Breast epithelium (tissue), 4 donors: ENCODE measurements at regions not wholly inside any gene's neighbourhood (a gene's known extent, or its start where the extent isn't known, plus 50 kb on each side); places are given as distances from the start of the nearest gene placed in this dataset.

ENCODE experiments used
- DNase-seq, 2 donors: peaks; one replicate each; pipeline ENCODE4 v3.0.0-alpha.2; 2019; ENCODE audit warnings: low spot score in 2 of 2
- H3K27ac ChIP-seq, 2 donors: fragments of 200-600 bp; sonication (generic) in 1 of 2; one replicate each; pipeline ENCODE4 v1.5.1; 2016 to 2019; ENCODE audit warnings: mild to moderate bottlenecking in 1 of 2
- H3K27me3 ChIP-seq, 2 donors: fragments of 200-600 bp; sonication (generic) in 1 of 2; one replicate each; pipeline versions ENCODE4 v1.5.1 to v1.6.0; 2017 to 2019; ENCODE audit warnings: control low read depth in 1 of 2, mild to moderate bottlenecking in 1 of 2
- H3K36me3 ChIP-seq: fragments of 200-600 bp; one replicate; pipeline ENCODE4 v1.5.1; 2019
- H3K4me1 ChIP-seq, 2 donors: fragments of 200-600 bp; sonication (generic); one replicate each; pipeline ENCODE4 v1.5.1; 2016 to 2019; ENCODE audit warnings: control low read depth in 1 of 2
- H3K4me3 ChIP-seq, 3 donors: fragments of 200-600 bp; sonication (generic); 1 replicate in 2 of 3; 2 replicates in 1 of 3; pipeline ENCODE4 v1.5.1; 2016 to 2019; ENCODE audit warnings: mild to moderate bottlenecking in 3 of 3, moderate library complexity in 2 of 3
- H3K9me3 ChIP-seq, 2 donors: fragments of 200-600 bp; sonication (generic) in 1 of 2; one replicate each; pipeline ENCODE4 v1.5.1; 2016 to 2019; ENCODE audit warnings: control low read depth in 1 of 2
- POLR2A ChIP-seq: fragments of 450-650 bp; IDR thresholded peaks from one replicate; pipeline ENCODE4 v1.6.1; 2016; ENCODE audit warnings: antibody characterized with exemption, mild to moderate bottlenecking, moderate library complexity
- POLR2AphosphoS5 ChIP-seq, 3 donors: sonication (generic); formaldehyde crosslinking; IDR thresholded peaks; one replicate each; pipeline ENCODE4 v1.6.1; 2017; ENCODE audit warnings: antibody characterized with exemption in 3 of 3
- intact Hi-C: fragments of 100-400 bp; cut with DNase I; formaldehyde crosslinking; loops from one replicate; pipeline ENCODE4 v1.15.1; 2023; ENCODE audit warnings: low total_unique reads
- TF ChIP-seq, protein P1 (sequence below), 3 donors: fragments of 450-650 bp; IDR thresholded peaks; one replicate each; pipeline ENCODE4 v1.5.1; 2016 to 2017; ENCODE audit warnings: antibody characterized with exemption in 3 of 3, mild to moderate bottlenecking in 3 of 3, moderate library complexity in 3 of 3

DNA sequence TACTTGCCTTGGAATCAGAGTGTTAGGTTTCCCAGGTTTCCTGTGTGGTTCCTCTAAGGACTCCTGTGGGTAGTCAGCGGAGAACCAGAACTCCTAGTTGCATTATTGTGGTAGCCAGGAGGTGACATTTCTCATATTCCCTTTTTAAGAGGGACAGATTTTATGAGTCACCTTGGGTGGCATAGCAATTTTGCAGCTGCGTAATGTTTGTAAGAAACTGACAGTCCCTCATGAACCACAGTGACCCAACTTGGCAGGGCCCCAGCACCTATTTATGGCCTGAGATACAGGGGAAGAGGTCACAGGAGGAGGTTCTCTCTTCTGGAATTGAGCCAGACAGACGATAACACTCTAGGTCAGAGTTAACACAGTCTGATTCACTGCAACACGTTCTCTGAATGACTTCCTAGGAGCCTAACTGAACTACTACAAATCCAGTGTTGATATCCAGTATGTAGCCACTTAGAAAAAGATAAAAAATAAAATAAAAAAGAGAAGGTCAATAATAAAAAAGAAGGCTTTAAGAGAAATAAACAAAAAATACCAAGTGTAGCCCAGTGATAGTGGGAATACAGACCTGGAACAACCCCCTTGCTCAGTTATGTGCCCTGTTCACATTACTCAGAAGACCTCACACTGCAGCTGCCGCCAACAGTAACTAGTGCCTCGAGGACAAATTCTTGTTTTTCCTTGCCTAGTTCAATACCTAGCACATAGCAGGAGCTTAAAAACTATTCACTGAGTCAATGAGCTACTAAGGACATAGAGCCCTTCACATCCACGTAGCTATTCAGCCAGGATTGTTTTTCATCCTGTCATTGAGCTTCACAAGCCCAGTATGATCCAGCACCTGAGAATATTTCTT lies 50.7 kb upstream of the VLDLR start:
- H3K36me3 ChIP-seq: no peaks in the 10 kb centered on the region
- peak overlapping the region in 1 of 2 donors; percentile 20 for H3K27ac ChIP-seq
- H3K9me3 ChIP-seq: no peaks in the 10 kb centered on the region
- intact Hi-C loops: no loop called here
- no peaks in the 10 kb centered on the region for H3K4me1 ChIP-seq
- no peaks in the 10 kb centered on the region for H3K27me3 ChIP-seq
- H3K4me3 ChIP-seq: no peak overlapping the region
- peak in 1 of 2 donors; percentile 39 for DNase-seq
- TF ChIP-seq, protein P1, sequence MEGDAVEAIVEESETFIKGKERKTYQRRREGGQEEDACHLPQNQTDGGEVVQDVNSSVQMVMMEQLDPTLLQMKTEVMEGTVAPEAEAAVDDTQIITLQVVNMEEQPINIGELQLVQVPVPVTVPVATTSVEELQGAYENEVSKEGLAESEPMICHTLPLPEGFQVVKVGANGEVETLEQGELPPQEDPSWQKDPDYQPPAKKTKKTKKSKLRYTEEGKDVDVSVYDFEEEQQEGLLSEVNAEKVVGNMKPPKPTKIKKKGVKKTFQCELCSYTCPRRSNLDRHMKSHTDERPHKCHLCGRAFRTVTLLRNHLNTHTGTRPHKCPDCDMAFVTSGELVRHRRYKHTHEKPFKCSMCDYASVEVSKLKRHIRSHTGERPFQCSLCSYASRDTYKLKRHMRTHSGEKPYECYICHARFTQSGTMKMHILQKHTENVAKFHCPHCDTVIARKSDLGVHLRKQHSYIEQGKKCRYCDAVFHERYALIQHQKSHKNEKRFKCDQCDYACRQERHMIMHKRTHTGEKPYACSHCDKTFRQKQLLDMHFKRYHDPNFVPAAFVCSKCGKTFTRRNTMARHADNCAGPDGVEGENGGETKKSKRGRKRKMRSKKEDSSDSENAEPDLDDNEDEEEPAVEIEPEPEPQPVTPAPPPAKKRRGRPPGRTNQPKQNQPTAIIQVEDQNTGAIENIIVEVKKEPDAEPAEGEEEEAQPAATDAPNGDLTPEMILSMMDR (IDR thresholded peaks at IDR 0.05): no peak
- no peak for TF ChIP-seq POLR2AphosphoS5 (IDR thresholded peaks at IDR 0.05)
- no peak for TF ChIP-seq POLR2A
